GM06990 (cell line): ENCODE measurements at regions not wholly inside any gene's neighbourhood (a gene's known extent, or its start where the extent isn't known, plus 50 kb on each side); places are given as distances from the start of the nearest gene placed in this dataset.

ENCODE experiments used
- DNase-seq: peaks from one replicate; pipeline ENCODE4 v3.0.0-alpha.2; 2011; ENCODE audit not compliant: insufficient read length; ENCODE audit errors: extremely low read depth
- H3K27me3 ChIP-seq: replicated peaks from 2 replicates; pipeline ENCODE4 v1.6.0; 2011; ENCODE audit warnings: low read length; ENCODE audit not compliant: control insufficient read depth, insufficient read depth
- H3K36me3 ChIP-seq: 2 replicates; pipeline ENCODE4 v1.5.1; 2011; ENCODE audit warnings: low read length; ENCODE audit not compliant: control insufficient read depth, insufficient read depth
- H3K4me3 ChIP-seq: replicated peaks from 2 replicates; pipeline ENCODE4 v1.5.1; 2011; ENCODE audit warnings: low read depth, mild to moderate bottlenecking, control low read depth, low read length
- TF ChIP-seq, protein P1 (sequence below): IDR thresholded peaks from 2 replicates; pipeline ENCODE4 v1.5.1; 2011; ENCODE audit warnings: low read length, control low read depth, mild to moderate bottlenecking, inconsistent platforms; ENCODE audit not compliant: insufficient read depth, poor library complexity, severe bottlenecking

DNA sequence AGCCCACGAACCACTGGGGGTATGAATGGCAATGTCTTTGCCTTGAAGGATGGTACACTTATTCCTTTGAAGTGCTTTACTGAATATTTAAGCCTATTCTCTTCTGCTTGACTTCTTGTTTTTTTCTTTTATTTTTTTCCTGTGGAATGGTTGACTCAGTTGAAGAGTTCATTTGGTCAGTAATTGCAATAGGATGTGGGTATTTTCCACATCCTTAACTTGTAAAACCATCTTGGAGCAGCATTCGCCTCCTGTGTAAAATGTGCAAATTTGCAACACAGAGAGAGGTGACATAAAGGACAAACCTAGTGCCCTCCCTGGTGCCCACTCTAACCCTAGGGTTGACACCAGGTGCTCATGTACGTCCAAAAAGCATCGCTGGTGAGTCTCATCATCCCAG, 347.0 kb downstream of the GATA3 start:
- no peak overlapping the region for H3K4me3 ChIP-seq

GRCh38 chr10:8402576-8402975, 348.1 kb downstream of the GATA3 start:
- no peaks in the 10 kb centered on the region for H3K36me3 ChIP-seq
- TF ChIP-seq, protein P1, sequence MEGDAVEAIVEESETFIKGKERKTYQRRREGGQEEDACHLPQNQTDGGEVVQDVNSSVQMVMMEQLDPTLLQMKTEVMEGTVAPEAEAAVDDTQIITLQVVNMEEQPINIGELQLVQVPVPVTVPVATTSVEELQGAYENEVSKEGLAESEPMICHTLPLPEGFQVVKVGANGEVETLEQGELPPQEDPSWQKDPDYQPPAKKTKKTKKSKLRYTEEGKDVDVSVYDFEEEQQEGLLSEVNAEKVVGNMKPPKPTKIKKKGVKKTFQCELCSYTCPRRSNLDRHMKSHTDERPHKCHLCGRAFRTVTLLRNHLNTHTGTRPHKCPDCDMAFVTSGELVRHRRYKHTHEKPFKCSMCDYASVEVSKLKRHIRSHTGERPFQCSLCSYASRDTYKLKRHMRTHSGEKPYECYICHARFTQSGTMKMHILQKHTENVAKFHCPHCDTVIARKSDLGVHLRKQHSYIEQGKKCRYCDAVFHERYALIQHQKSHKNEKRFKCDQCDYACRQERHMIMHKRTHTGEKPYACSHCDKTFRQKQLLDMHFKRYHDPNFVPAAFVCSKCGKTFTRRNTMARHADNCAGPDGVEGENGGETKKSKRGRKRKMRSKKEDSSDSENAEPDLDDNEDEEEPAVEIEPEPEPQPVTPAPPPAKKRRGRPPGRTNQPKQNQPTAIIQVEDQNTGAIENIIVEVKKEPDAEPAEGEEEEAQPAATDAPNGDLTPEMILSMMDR = no peak

More for the DNA sequence above, 347.0 kb downstream of the GATA3 start:
- no peaks in the 10 kb centered on the region for H3K36me3 ChIP-seq
- no peaks in the 10 kb centered on the region for H3K27me3 ChIP-seq
- TF ChIP-seq, protein P1 = no peak
- DNase-seq = no peak

DNA sequence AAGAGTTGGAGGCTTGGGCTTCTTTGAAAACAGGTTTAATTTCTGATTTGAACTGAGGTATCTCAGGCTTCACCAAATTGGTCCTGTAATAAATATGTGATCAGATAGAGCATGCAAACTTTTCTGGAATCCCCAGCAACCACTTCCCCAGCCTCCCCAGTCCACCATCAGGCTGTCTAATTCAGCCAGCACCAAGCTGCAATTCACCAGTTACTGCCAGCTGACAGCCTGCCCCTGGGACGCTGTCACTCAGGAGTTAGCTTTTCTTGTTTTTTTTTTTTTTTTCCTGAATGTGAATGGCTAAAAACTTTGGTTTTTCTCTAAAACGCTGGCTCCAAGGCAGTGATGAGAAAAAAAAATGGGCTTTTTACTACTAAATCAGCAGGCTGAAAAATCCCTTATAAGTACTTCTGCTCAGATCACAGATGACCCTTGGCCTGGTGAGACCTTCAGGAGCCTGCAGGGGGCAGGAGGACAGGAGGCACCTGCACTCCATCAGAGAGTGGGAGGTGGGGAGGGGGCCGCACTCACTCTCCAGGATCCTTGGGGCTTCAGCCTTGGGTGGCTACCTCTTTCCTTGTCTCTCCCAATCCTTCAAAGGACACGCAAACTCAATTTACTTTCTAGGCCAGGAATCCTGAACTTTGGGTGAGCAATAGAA, 349.4 kb downstream of the GATA3 start:
- no peaks in the 10 kb centered on the region for H3K36me3 ChIP-seq
- TF ChIP-seq, protein P1 = peak; percentile 43
- no peaks in the 10 kb centered on the region for H3K27me3 ChIP-seq
- no peak overlapping the region for H3K4me3 ChIP-seq
- DNase-seq = peak; percentile 13

More at GRCh38 chr10:8402576-8402975, 348.1 kb downstream of the GATA3 start:
- no peak for DNase-seq
- Histone ChIP-seq H3K4me3 (no peak overlapping the region), H3K27me3 (no peaks in the 10 kb centered on the region)

DNA sequence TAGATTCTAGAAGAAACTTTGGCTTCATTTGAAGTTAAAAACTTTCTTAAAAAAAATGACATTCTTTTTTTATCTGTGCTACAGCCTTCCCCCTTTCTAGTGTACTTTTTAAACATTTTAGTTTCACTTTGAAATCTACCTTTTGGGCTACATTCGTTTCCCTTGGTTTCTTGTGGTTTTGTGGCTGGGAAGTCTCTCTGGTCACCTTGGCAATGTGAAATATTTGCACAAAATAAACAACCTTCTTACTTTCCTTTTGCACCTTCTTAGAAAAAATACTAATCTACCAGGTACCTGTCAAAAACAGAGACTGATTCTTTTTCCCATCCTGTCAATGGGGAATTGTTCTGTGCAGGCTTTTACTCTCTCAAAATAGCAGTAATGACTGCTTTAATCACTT, 350.2 kb downstream of the GATA3 start:
- Histone ChIP-seq H3K27me3 (no peaks in the 10 kb centered on the region), H3K4me3 (no peak overlapping the region), H3K36me3 (no peaks in the 10 kb centered on the region)
- TF ChIP-seq, protein P1 = no peak
- DNase-seq = peak; percentile 33

DNA sequence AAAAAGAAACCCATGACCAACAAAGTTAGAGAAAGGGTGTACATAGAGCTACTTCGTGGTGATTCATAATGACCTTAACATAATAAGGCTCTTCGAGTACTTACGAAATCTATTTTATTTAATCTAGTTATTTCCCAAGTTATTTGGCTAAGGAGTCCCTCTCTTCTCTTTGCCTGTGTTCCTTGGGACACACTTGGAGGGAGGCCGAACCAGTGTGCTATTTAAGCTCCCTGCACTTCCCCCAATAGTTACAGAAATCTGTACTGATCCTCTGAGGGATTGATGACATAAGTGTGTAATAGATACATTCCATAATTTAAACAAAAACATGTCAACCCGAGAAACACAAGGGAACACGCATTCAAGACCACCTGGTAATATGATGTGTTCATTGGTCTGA, 351.1 kb downstream of the GATA3 start:
- TF ChIP-seq, protein P1 = no peak
- Histone ChIP-seq H3K36me3 (no peaks in the 10 kb centered on the region), H3K27me3 (no peaks in the 10 kb centered on the region), H3K4me3 (no peak overlapping the region)
- no peak for DNase-seq
